ENCODE measurements at regions not wholly inside any gene's neighbourhood (a gene's known extent, or its start where the extent isn't known, plus 50 kb on each side); places are given as distances from the start of the nearest gene placed in this dataset.

DNA sequence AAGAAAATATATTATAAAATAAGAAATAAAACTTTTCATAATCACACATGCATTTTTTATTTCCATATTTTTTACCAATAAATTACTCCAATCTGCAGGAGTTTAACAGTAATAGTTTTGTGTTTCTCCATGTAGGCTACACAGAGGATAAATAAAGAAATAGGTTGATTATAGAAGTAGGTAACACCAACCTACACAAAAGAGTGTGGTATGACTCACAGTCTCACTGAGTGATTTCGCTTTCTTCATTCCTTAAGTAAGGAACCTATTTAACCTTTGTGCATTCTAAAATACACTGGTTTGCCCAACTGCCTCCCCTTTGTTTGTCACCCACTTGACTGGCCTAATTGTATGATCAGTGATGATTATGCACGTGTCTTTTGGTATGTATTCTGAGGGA is 244.2 kb upstream of the RIMS1 start:
- ATAC-seq (ENCODE audit: low read depth in 2 of 2), result no peak
- H3K4me3 Mint-ChIP-seq, result no peak overlapping the region

DNA sequence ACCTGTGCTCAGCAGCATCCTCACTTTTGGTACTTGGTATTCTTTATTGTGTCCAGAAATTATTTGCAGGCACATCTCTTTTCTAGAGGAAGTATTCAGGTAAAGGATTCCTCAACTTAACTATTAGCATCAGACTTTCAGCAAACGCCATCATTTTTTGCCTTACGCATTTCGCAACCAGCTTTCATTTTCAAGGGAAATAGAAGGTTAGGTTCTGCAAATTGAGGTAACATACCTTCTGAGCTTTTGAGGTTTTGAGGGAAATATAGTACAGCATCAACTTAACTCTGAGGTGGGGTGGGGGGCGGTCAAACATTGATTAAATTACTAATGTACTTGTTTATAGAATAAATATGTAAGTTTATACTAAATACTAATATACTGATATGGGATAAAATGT is 243.6 kb upstream of the RIMS1 start:
- no peaks in the 10 kb centered on the region for H3K36me3 ChIP-seq (ENCODE audit: control insufficient read depth, insufficient read depth, low read length)
- Mint-ChIP-seq H3K27ac (no peak overlapping the region), H3K4me1 (no peaks in the 10 kb centered on the region), H3K27me3 (no peaks in the 10 kb centered on the region), H3K9me3 (peaks cover 0 to 10% (median 2%) of the 10 kb centered on the region in 7 donors), H3K36me3 (no peaks in the 10 kb centered on the region), H3K4me3 (no peak overlapping the region)
- no peak overlapping the region for H3K4me3 ChIP-seq (ENCODE audit: low read depth, low read length)
- no peak overlapping the region for H3K27ac ChIP-seq (ENCODE audit: insufficient read depth, low read length, poor library complexity, severe bottlenecking)
- H3K9me3 ChIP-seq (ENCODE audit: control insufficient read depth in 2 of 2, low read length in 2 of 2), result no peaks in the 10 kb centered on the region
- ATAC-seq (ENCODE audit: low read depth in 2 of 2) (no peak), DNase-seq (no peak)
- H3K27me3 ChIP-seq (ENCODE audit: control insufficient read depth, insufficient read depth, low read length), result no peaks in the 10 kb centered on the region
- no peaks in the 10 kb centered on the region for H3K4me1 ChIP-seq (ENCODE audit: control insufficient read depth, insufficient read depth, low read length, poor library complexity, severe bottlenecking)

More for the DNA sequence above, 244.2 kb upstream of the RIMS1 start:
- no peak overlapping the region for H3K4me3 ChIP-seq (ENCODE audit: low read depth, low read length)
- DNase-seq, result no peak
- no peak overlapping the region for H3K27ac ChIP-seq (ENCODE audit: insufficient read depth, low read length, poor library complexity, severe bottlenecking)
- Mint-ChIP-seq H3K9me3 (peaks cover 0 to 13% (median 2%) of the 10 kb centered on the region in 7 donors), H3K4me1 (no peaks in the 10 kb centered on the region), H3K27ac (no peak overlapping the region), H3K36me3 (no peaks in the 10 kb centered on the region), H3K27me3 (no peaks in the 10 kb centered on the region)
- no peaks in the 10 kb centered on the region for H3K4me1 ChIP-seq (ENCODE audit: control insufficient read depth, insufficient read depth, low read length, poor library complexity, severe bottlenecking)
- H3K27me3 ChIP-seq (ENCODE audit: control insufficient read depth, insufficient read depth, low read length), result no peaks in the 10 kb centered on the region
- H3K36me3 ChIP-seq (ENCODE audit: control insufficient read depth, insufficient read depth, low read length), result no peaks in the 10 kb centered on the region
- no peaks in the 10 kb centered on the region for H3K9me3 ChIP-seq (ENCODE audit: control insufficient read depth in 2 of 2, low read length in 2 of 2)

DNA sequence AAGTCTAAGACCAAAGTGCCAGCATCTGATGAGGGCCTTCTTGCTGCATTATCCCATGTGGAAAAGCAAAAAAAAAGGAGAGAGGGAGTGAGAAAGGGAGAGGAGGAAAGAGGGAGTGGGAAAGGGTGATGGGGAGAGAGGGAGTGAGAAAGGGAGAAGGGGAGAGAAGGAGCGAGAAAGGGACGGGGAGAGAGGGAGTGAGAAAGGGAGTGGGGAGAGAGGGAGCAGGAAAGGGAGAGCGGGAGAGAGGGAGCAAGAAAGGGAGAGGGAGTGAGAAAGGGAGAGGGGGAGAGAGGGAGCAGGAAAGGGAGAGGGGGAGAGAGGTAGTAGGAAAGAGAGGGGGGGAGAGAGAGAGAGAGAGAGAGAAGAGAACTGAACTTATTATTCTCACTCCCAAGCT is 241.1 kb upstream of the RIMS1 start:
- no peak overlapping the region for H3K4me3 ChIP-seq (ENCODE audit: low read depth, low read length)
- H3K9me3 ChIP-seq (ENCODE audit: control insufficient read depth in 2 of 2, low read length in 2 of 2), result no peaks in the 10 kb centered on the region
- H3K27ac ChIP-seq (ENCODE audit: insufficient read depth, low read length, poor library complexity, severe bottlenecking), result no peak overlapping the region
- H3K27me3 ChIP-seq (ENCODE audit: control insufficient read depth, insufficient read depth, low read length), result no peaks in the 10 kb centered on the region
- H3K4me1 Mint-ChIP-seq, result no peaks in the 10 kb centered on the region
- no peak for DNase-seq
- no peak overlapping the region for H3K27ac Mint-ChIP-seq
- no peaks in the 10 kb centered on the region for H3K4me1 ChIP-seq (ENCODE audit: control insufficient read depth, insufficient read depth, low read length, poor library complexity, severe bottlenecking)
- H3K27me3 Mint-ChIP-seq, result no peaks in the 10 kb centered on the region
- H3K4me3 Mint-ChIP-seq, result no peak overlapping the region
- H3K9me3 Mint-ChIP-seq, result peaks cover 0 to 9% (median 2%) of the 10 kb centered on the region in 7 donors
- ATAC-seq (ENCODE audit: low read depth in 2 of 2), result no peak
- no peaks in the 10 kb centered on the region for H3K36me3 ChIP-seq (ENCODE audit: control insufficient read depth, insufficient read depth, low read length)
- H3K36me3 Mint-ChIP-seq, result no peaks in the 10 kb centered on the region

DNA sequence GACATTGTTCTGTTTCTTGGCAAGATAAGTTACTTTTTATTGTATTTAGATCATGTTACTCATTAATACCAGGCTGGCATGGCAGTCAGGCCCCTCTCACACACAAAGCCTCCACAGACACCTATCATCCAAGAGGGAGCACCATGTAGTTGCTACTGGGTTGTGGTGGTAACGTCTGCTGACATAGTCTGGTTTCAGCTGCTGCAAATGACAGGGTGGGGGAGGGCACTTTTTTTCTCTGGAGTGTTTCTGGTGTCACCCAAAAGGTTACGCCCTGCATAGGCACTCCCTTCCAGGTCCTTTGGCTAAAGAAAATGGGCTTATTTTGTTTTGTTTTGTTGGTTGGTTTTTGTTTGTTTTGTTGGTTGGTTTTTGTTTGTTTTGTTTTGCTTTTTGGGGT is 236.4 kb upstream of the RIMS1 start:
- no peaks in the 10 kb centered on the region for H3K9me3 ChIP-seq (ENCODE audit: control insufficient read depth in 2 of 2, low read length in 2 of 2)
- H3K9me3 Mint-ChIP-seq, result peaks cover 0 to 8% (median 2%) of the 10 kb centered on the region in 7 donors
- no peaks in the 10 kb centered on the region for H3K4me1 ChIP-seq (ENCODE audit: control insufficient read depth, insufficient read depth, low read length, poor library complexity, severe bottlenecking)
- no peaks in the 10 kb centered on the region for H3K27me3 Mint-ChIP-seq
- H3K4me3 ChIP-seq (ENCODE audit: low read depth, low read length), result no peak overlapping the region
- no peaks in the 10 kb centered on the region for H3K36me3 ChIP-seq (ENCODE audit: control insufficient read depth, insufficient read depth, low read length)
- H3K36me3 Mint-ChIP-seq, result no peaks in the 10 kb centered on the region
- no peaks in the 10 kb centered on the region for H3K27me3 ChIP-seq (ENCODE audit: control insufficient read depth, insufficient read depth, low read length)
- DNase-seq (no peak), ATAC-seq (ENCODE audit: low read depth in 2 of 2) (no peak)
- no peak overlapping the region for H3K27ac Mint-ChIP-seq
- H3K4me1 Mint-ChIP-seq, result no peaks in the 10 kb centered on the region
- no peak overlapping the region for H3K27ac ChIP-seq (ENCODE audit: insufficient read depth, low read length, poor library complexity, severe bottlenecking)
- H3K4me3 Mint-ChIP-seq, result no peak overlapping the region

DNA sequence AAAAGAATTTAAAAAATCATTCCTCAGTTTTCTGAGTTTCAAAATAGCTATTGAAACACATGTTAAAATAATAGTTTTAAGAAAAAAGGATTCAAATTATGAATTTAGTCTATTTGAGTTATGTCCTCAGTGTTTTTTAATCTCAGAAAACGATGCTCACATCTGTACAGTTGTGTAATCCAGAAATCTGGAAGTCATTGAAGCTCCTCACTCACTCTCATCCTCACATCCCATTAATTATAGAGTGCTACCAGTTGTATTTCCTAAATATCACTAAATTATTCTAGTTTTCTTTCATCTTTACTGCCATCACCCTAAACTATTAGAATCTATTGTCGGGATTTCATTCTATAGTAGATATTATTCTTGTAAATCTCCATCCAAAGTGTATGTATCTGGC is 234.7 kb upstream of the RIMS1 start:
- Histone ChIP-seq H3K4me3 (ENCODE audit: low read depth, low read length) (no peak overlapping the region), H3K27ac (ENCODE audit: insufficient read depth, low read length, poor library complexity, severe bottlenecking) (no peak overlapping the region), H3K36me3 (ENCODE audit: control insufficient read depth, insufficient read depth, low read length) (no peaks in the 10 kb centered on the region), H3K9me3 (ENCODE audit: control insufficient read depth in 2 of 2, low read length in 2 of 2) (no peaks in the 10 kb centered on the region), H3K27me3 (ENCODE audit: control insufficient read depth, insufficient read depth, low read length) (no peaks in the 10 kb centered on the region), H3K4me1 (ENCODE audit: control insufficient read depth, insufficient read depth, low read length, poor library complexity, severe bottlenecking) (no peaks in the 10 kb centered on the region)
- Mint-ChIP-seq H3K27me3 (no peaks in the 10 kb centered on the region), H3K4me3 (no peak overlapping the region), H3K4me1 (no peaks in the 10 kb centered on the region), H3K27ac (no peak overlapping the region), H3K9me3 (peaks cover 0 to 8% (median 0%) of the 10 kb centered on the region in 7 donors), H3K36me3 (no peaks in the 10 kb centered on the region)
- DNase-seq (no peak), ATAC-seq (ENCODE audit: low read depth in 2 of 2) (no peak)

DNA sequence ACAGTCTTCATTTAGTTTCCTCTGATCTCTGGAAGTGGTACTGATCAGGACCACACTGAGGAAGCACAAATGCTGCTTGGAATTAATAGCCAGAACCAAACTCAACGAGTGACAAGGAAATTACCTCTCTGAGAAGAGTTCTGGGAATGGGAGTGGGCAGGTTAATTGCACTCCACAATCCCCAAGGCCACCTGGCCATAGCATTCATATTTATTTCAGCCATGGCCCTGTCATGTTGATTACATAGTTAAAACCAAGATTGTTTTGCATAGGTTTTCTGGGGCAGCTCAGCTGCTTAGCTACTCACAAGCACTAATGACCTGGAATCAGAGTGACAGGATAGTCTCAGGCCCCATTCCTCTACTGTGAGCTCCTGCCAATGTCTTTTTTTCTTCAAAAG is 230.2 kb upstream of the RIMS1 start:
- H3K4me3 ChIP-seq (ENCODE audit: low read depth, low read length), result no peak overlapping the region
- DNase-seq, result no peak
- no peaks in the 10 kb centered on the region for H3K27me3 ChIP-seq (ENCODE audit: control insufficient read depth, insufficient read depth, low read length)
- Mint-ChIP-seq H3K36me3 (no peaks in the 10 kb centered on the region), H3K4me3 (no peak overlapping the region), H3K9me3 (peaks cover 0 to 7% (median 2%) of the 10 kb centered on the region in 7 donors), H3K27ac (no peak overlapping the region), H3K27me3 (no peaks in the 10 kb centered on the region), H3K4me1 (no peaks in the 10 kb centered on the region)
- no peaks in the 10 kb centered on the region for H3K4me1 ChIP-seq (ENCODE audit: control insufficient read depth, insufficient read depth, low read length, poor library complexity, severe bottlenecking)
- no peaks in the 10 kb centered on the region for H3K9me3 ChIP-seq (ENCODE audit: control insufficient read depth in 2 of 2, low read length in 2 of 2)
- no peak overlapping the region for H3K27ac ChIP-seq (ENCODE audit: insufficient read depth, low read length, poor library complexity, severe bottlenecking)
- H3K36me3 ChIP-seq (ENCODE audit: control insufficient read depth, insufficient read depth, low read length), result no peaks in the 10 kb centered on the region
- ATAC-seq (ENCODE audit: low read depth in 2 of 2), result no peak

DNA sequence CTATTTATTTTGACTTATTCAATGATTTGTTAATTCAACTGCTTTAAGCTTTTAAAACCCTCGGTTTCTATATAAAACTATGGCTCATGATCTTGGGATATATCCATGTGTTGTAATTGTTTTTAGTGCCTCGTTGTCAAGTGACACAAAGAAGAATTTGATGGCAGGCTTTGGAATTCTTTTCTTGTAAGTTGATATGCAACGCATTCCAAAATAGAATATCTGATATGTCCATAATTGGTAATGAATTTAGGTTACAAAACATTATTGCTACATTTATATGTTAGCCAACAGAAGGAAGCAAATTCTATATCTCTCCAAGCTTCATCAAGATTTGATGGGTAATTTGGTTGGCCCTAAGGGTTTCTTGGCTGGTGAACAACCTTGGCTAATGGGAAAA is 220.4 kb upstream of the RIMS1 start:
- no peak for ATAC-seq (ENCODE audit: low read depth in 2 of 2)

DNA sequence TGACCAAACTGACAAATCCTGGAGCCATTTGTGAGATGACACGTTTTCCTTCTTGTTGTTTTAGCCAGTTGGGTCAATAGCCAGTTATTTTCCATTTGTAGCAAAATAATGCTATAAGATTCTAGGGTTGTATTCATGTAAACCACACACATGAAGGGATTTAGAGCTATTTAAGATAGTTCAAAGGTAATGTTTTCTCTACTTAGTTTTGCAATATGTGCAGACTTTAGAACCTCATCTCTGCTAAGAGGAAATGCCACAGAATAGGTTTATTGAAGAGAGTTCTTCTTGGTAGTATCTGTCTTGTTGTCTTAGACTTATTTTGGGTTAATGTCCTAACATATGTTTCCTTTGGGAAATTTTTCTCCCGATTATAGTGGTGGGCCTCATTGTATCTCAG is 213.5 kb upstream of the RIMS1 start:
- H3K36me3 Mint-ChIP-seq, result no peaks in the 10 kb centered on the region
- no peak for ATAC-seq (ENCODE audit: low read depth in 2 of 2)

More for the DNA sequence above, 220.4 kb upstream of the RIMS1 start:
- Mint-ChIP-seq H3K4me3 (no peak overlapping the region), H3K27ac (no peak overlapping the region), H3K4me1 (no peaks in the 10 kb centered on the region), H3K9me3 (peaks cover 0 to 10% (median 3%) of the 10 kb centered on the region in 7 donors), H3K36me3 (no peaks in the 10 kb centered on the region), H3K27me3 (no peaks in the 10 kb centered on the region)
- Histone ChIP-seq H3K4me3 (ENCODE audit: low read depth, low read length) (no peak overlapping the region), H3K36me3 (ENCODE audit: control insufficient read depth, insufficient read depth, low read length) (no peaks in the 10 kb centered on the region), H3K27ac (ENCODE audit: insufficient read depth, low read length, poor library complexity, severe bottlenecking) (no peak overlapping the region), H3K9me3 (ENCODE audit: control insufficient read depth in 2 of 2, low read length in 2 of 2) (no peaks in the 10 kb centered on the region), H3K4me1 (ENCODE audit: control insufficient read depth, insufficient read depth, low read length, poor library complexity, severe bottlenecking) (no peaks in the 10 kb centered on the region), H3K27me3 (ENCODE audit: control insufficient read depth, insufficient read depth, low read length) (no peaks in the 10 kb centered on the region)
- no peak for DNase-seq

More for the DNA sequence above, 213.5 kb upstream of the RIMS1 start:
- no peaks in the 10 kb centered on the region for H3K4me1 ChIP-seq (ENCODE audit: control insufficient read depth, insufficient read depth, low read length, poor library complexity, severe bottlenecking)
- H3K9me3 ChIP-seq (ENCODE audit: control insufficient read depth in 2 of 2, low read length in 2 of 2), result no peaks in the 10 kb centered on the region
- Mint-ChIP-seq H3K9me3 (peaks cover 0 to 5% (median 1%) of the 10 kb centered on the region in 7 donors), H3K4me3 (no peak overlapping the region), H3K27me3 (no peaks in the 10 kb centered on the region), H3K27ac (no peak overlapping the region), H3K4me1 (no peaks in the 10 kb centered on the region)
- no peak overlapping the region for H3K27ac ChIP-seq (ENCODE audit: insufficient read depth, low read length, poor library complexity, severe bottlenecking)
- no peaks in the 10 kb centered on the region for H3K36me3 ChIP-seq (ENCODE audit: control insufficient read depth, insufficient read depth, low read length)
- H3K27me3 ChIP-seq (ENCODE audit: control insufficient read depth, insufficient read depth, low read length), result no peaks in the 10 kb centered on the region
- no peak overlapping the region for H3K4me3 ChIP-seq (ENCODE audit: low read depth, low read length)
- no peak for DNase-seq
